ENCODE measurements at regions not wholly inside any gene's neighbourhood (a gene's known extent, or its start where the extent isn't known, plus 50 kb on each side); places are given as distances from the start of the nearest gene placed in this dataset.

DNA sequence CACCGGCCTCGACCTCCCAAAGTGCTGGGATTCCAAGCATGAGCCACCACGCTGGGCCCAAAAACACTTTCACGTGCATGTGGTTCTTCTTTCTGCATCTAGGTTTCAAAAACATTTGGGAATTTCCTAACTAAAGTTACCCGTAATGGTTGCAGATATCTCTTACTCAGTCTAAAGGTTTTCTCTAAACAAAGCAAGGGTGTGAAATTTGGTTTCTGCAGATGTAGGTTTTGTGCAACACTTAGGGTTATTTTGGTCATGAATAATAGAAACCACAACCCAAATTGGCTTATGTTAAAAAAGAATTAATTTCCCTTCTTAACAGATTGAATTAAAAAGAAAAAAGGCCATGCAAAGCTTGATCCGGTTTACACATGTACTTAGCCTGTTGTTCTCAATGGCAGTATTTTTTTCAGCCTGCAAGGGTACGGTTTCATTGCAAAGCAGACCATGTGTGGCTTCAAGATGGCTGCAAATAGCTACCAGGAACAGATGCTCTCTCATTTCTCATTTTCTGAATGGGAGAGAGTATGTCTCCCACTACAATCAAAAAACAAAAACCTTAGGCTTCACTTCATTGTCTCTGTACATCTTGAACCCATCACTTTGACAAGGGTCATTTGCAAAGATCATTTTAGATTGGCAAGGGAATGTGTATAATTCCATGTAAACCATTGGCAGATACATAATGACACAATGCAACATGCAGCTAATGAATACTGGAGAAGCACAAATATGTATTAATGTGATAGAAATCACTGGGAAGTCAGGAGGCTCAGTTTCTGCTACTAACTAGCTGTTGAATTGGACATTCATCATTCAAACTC, 491.2 kb upstream of the FLRT2 start:
- H3K36me3 Mint-ChIP-seq (ENCODE audit: low read depth): no peaks in the 10 kb centered on the region
- DNase-seq (ENCODE audit: low spot score): no peak
- no peak overlapping the region for H3K4me3 Mint-ChIP-seq
- Histone ChIP-seq H3K9me2 (ENCODE audit: insufficient read depth) (peaks cover 4% of the 10 kb centered on the region; the same call in 1 of the 2 replicates), H3K4me2 (no peak overlapping the region), H3K27ac (ENCODE audit: low read depth) (no peak overlapping the region), H3K4me1 (ENCODE audit: insufficient read depth) (peaks cover 5% of the 10 kb centered on the region; the same call in 1 of the 2 replicates), H3K27me3 (ENCODE audit: insufficient read depth) (no peaks in the 10 kb centered on the region), H3F3A (replicated peaks; ENCODE audit: low read depth) (no peaks in the 10 kb centered on the region), H3K79me2 (replicated peaks; ENCODE audit: insufficient read depth) (no peaks in the 10 kb centered on the region), H2AFZ (no peak overlapping the region), H3K36me3 (ENCODE audit: insufficient read depth) (no peaks in the 10 kb centered on the region), H3K4me3 (no peak overlapping the region), H4K20me1 (replicated peaks; ENCODE audit: insufficient read depth) (no peaks in the 10 kb centered on the region)
- no peaks in the 10 kb centered on the region for H3K9me3 Mint-ChIP-seq
- no peak for ATAC-seq
- no peaks in the 10 kb centered on the region for H3K27me3 Mint-ChIP-seq (ENCODE audit: insufficient read depth, low read depth, poor library complexity)
- H3K27ac Mint-ChIP-seq: no peak overlapping the region
- TF ChIP-seq ZNF114 (CRISPR knock-in tag; IDR thresholded peaks at IDR 0.05): no peak
- no peak for TF ChIP-seq JUNB (IDR thresholded peaks at IDR 0.05; ENCODE audit: unreplicated experiment)
- TF ChIP-seq, protein P1, sequence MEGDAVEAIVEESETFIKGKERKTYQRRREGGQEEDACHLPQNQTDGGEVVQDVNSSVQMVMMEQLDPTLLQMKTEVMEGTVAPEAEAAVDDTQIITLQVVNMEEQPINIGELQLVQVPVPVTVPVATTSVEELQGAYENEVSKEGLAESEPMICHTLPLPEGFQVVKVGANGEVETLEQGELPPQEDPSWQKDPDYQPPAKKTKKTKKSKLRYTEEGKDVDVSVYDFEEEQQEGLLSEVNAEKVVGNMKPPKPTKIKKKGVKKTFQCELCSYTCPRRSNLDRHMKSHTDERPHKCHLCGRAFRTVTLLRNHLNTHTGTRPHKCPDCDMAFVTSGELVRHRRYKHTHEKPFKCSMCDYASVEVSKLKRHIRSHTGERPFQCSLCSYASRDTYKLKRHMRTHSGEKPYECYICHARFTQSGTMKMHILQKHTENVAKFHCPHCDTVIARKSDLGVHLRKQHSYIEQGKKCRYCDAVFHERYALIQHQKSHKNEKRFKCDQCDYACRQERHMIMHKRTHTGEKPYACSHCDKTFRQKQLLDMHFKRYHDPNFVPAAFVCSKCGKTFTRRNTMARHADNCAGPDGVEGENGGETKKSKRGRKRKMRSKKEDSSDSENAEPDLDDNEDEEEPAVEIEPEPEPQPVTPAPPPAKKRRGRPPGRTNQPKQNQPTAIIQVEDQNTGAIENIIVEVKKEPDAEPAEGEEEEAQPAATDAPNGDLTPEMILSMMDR (conservative IDR thresholded peaks at IDR 0.05; ENCODE audit: low read depth in 2 of 2): no peak
- TF ChIP-seq, protein P2, sequence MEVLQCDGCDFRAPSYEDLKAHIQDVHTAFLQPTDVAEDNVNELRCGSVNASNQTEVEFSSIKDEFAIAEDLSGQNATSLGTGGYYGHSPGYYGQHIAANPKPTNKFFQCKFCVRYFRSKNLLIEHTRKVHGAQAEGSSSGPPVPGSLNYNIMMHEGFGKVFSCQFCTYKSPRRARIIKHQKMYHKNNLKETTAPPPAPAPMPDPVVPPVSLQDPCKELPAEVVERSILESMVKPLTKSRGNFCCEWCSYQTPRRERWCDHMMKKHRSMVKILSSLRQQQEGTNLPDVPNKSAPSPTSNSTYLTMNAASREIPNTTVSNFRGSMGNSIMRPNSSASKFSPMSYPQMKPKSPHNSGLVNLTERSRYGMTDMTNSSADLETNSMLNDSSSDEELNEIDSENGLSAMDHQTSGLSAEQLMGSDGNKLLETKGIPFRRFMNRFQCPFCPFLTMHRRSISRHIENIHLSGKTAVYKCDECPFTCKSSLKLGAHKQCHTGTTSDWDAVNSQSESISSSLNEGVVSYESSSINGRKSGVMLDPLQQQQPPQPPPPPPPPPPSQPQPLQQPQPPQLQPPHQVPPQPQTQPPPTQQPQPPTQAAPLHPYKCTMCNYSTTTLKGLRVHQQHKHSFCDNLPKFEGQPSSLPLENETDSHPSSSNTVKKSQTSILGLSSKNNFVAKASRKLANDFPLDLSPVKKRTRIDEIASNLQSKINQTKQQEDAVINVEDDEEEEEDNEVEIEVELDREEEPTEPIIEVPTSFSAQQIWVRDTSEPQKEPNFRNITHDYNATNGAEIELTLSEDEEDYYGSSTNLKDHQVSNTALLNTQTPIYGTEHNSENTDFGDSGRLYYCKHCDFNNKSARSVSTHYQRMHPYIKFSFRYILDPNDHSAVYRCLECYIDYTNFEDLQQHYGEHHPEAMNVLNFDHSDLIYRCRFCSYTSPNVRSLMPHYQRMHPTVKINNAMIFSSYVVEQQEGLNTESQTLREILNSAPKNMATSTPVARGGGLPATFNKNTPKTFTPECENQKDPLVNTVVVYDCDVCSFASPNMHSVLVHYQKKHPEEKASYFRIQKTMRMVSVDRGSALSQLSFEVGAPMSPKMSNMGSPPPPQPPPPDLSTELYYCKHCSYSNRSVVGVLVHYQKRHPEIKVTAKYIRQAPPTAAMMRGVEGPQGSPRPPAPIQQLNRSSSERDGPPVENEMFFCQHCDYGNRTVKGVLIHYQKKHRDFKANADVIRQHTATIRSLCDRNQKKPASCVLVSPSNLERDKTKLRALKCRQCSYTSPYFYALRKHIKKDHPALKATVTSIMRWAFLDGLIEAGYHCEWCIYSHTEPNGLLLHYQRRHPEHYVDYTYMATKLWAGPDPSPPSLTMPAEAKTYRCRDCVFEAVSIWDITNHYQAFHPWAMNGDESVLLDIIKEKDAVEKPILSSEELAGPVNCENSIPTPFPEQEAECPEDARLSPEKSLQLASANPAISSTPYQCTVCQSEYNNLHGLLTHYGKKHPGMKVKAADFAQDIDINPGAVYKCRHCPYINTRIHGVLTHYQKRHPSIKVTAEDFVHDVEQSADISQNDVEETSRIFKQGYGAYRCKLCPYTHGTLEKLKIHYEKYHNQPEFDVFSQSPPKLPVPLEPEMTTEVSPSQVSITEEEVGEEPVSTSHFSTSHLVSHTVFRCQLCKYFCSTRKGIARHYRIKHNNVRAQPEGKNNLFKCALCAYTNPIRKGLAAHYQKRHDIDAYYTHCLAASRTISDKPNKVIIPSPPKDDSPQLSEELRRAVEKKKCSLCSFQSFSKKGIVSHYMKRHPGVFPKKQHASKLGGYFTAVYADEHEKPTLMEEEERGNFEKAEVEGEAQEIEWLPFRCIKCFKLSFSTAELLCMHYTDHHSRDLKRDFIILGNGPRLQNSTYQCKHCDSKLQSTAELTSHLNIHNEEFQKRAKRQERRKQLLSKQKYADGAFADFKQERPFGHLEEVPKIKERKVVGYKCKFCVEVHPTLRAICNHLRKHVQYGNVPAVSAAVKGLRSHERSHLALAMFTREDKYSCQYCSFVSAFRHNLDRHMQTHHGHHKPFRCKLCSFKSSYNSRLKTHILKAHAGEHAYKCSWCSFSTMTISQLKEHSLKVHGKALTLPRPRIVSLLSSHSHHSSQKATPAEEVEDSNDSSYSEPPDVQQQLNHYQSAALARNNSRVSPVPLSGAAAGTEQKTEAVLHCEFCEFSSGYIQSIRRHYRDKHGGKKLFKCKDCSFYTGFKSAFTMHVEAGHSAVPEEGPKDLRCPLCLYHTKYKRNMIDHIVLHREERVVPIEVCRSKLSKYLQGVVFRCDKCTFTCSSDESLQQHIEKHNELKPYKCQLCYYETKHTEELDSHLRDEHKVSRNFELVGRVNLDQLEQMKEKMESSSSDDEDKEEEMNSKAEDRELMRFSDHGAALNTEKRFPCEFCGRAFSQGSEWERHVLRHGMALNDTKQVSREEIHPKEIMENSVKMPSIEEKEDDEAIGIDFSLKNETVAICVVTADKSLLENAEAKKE (CRISPR knock-in tag; IDR thresholded peaks at IDR 0.05): no peak
- no peak for TF ChIP-seq EZH2phosphoT487 (IDR thresholded peaks at IDR 0.05; ENCODE audit: unreplicated experiment)
- H3K4me1 Mint-ChIP-seq: peaks cover 7% of the 10 kb centered on the region; the same call in 2 of the 3 replicates

All from GM23338 (cell line).